ENCODE measurements at regions not wholly inside any gene's neighbourhood (a gene's known extent, or its start where the extent isn't known, plus 50 kb on each side); places are given as distances from the start of the nearest gene placed in this dataset.
"Not testable (repeated sequence)": the region's sequence is repeated elsewhere in the genome, so short reads cannot be mapped to it uniquely, and the experiment has no call there.

GRCh38 chr11:44382656-44383240, 72.8 kb upstream of the ALX4 start:
- TF ChIP-seq CTCF (IDR thresholded peaks at IDR 0.05; ENCODE audit: insufficient read depth, low read depth, low read length, missing control alignments): no peak
- DNase-seq (ENCODE audit: low read depth): no peak
- H3K4me3 ChIP-seq (ENCODE audit: low read depth, low read length): no peak overlapping the region

GRCh38 chr11:44383246-44383645, 73.3 kb upstream of the ALX4 start:
- DNase-seq (ENCODE audit: low read depth): no peak
- TF ChIP-seq CTCF (IDR thresholded peaks at IDR 0.05; ENCODE audit: insufficient read depth, low read depth, low read length, missing control alignments): no peak
- no peak overlapping the region for H3K4me3 ChIP-seq (ENCODE audit: low read depth, low read length)

- no peak for TF ChIP-seq CTCF (IDR thresholded peaks at IDR 0.05; ENCODE audit: insufficient read depth, low read depth, low read length, missing control alignments)
- no peak overlapping the region for H3K4me3 ChIP-seq (ENCODE audit: low read depth, low read length)
- DNase-seq (ENCODE audit: low read depth): no peak
These were observed 77.5 kb upstream of the ALX4 start for GRCh38 chr11:44387415-44387814.

- no peak overlapping the region for H3K4me3 ChIP-seq (ENCODE audit: low read depth, low read length)
- DNase-seq (ENCODE audit: low read depth): no peak
- TF ChIP-seq CTCF (IDR thresholded peaks at IDR 0.05; ENCODE audit: insufficient read depth, low read depth, low read length, missing control alignments): no peak
These were observed 77.9 kb upstream of the ALX4 start for GRCh38 chr11:44387825-44388224.

- no peak overlapping the region for H3K4me3 ChIP-seq (ENCODE audit: low read depth, low read length)
- TF ChIP-seq CTCF (IDR thresholded peaks at IDR 0.05; ENCODE audit: insufficient read depth, low read depth, low read length, missing control alignments): no peak
- no peak for DNase-seq (ENCODE audit: low read depth)
These were observed 79.1 kb upstream of the ALX4 start for GRCh38 chr11:44388828-44389657.

GRCh38 chr11:44389963-44390605, 80.1 kb upstream of the ALX4 start:
- no peak for DNase-seq (ENCODE audit: low read depth)
- H3K4me3 ChIP-seq (ENCODE audit: low read depth, low read length): no peak overlapping the region
- no peak for TF ChIP-seq CTCF (IDR thresholded peaks at IDR 0.05; ENCODE audit: insufficient read depth, low read depth, low read length, missing control alignments)

- not testable (repeated sequence) for DNase-seq (ENCODE audit: low read depth); H3K4me3 ChIP-seq (ENCODE audit: low read depth, low read length)
These were observed 81.1 kb upstream of the ALX4 start for GRCh38 chr11:44391004-44391403.

GRCh38 chr11:44396746-44397145, 86.8 kb upstream of the ALX4 start:
- H3K4me3 ChIP-seq (ENCODE audit: low read depth, low read length); DNase-seq (ENCODE audit: low read depth): not testable (repeated sequence)

Data from GM12865 (cell line).